HG03066 (cell line): ENCODE measurements at regions not wholly inside any gene's neighbourhood (a gene's known extent, or its start where the extent isn't known, plus 50 kb on each side); places are given as distances from the start of the nearest gene placed in this dataset.

ENCODE experiments used
- ATAC-seq: cut with Tn5 transposase; IDR thresholded peaks from one replicate; pipeline ENCODE4 v1.9.1; 2021; ENCODE audit warnings: low read depth; ENCODE audit not compliant: unreplicated experiment

GRCh38 chr1:172972258-172972657 lies 78.5 kb downstream of the TNFSF18 start:
- ATAC-seq, result no peak

- ATAC-seq, result no peak
Measured at GRCh38 chr1:172973424-172973823, 77.3 kb downstream of the TNFSF18 start.

- ATAC-seq, result no peak
Measured at GRCh38 chr1:172976222-172977041, 74.3 kb downstream of the TNFSF18 start.

GRCh38 chr1:172977296-172978017 lies 73.3 kb downstream of the TNFSF18 start:
- ATAC-seq, result peak; percentile 72

- no peak for ATAC-seq
Measured at GRCh38 chr1:172978595-172978994, 72.1 kb downstream of the TNFSF18 start.

GRCh38 chr1:172979828-172980227 lies 70.9 kb downstream of the TNFSF18 start:
- no peak for ATAC-seq

GRCh38 chr1:172980456-172980855 lies 70.3 kb downstream of the TNFSF18 start:
- ATAC-seq, result no peak

- ATAC-seq, result no peak
Measured at GRCh38 chr1:172980971-172981370, 69.8 kb downstream of the TNFSF18 start.
